DMS53 treated with DMSO at 0.1 percent for 48 hours (cell line): ENCODE measurements at regions not wholly inside any gene's neighbourhood (a gene's known extent, or its start where the extent isn't known, plus 50 kb on each side); places are given as distances from the start of the nearest gene placed in this dataset.
"Not testable (repeated sequence)": the region's sequence is repeated elsewhere in the genome, so short reads cannot be mapped to it uniquely, and the experiment has no call there.

Experiments used
- DNase-seq: peaks from one replicate; lab custom pipeline; 2025; ENCODE audit not compliant: unreplicated experiment; lab: John Stamatoyannopoulos, UW

DNA sequence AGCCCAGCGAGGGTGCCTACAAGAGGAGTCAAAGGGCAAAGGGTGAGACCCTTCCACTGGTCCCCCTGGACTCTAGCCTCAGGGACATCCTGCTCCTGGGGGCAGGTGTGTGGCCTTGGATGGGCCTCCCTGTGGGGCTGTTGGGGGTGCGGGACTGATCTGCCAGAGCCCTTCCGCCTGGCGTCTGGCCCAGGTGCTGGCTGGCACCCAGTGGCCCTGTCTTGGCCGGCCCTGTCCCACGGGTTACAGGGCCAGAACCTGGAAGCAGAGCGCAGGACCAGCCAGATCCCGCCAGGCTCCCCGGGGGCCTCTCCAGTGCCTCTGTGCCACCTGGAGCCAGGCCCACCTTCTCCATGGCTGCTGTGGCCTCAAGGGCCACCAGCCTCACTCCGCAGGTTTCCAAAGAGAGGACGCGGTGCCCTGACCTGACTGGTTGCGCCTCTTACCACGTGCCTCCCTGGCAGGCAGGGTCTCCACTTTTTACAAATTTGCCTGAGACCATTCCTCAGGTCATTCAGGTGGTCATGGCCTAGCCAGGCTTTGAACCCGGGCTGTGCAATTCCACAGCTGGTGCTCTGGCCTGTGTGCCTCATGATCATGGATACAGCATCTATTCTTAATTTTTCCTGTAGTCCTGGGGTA is 444.8 kb downstream of the SPATA31D1 start:
- DNase-seq, result not testable (repeated sequence)

DNA sequence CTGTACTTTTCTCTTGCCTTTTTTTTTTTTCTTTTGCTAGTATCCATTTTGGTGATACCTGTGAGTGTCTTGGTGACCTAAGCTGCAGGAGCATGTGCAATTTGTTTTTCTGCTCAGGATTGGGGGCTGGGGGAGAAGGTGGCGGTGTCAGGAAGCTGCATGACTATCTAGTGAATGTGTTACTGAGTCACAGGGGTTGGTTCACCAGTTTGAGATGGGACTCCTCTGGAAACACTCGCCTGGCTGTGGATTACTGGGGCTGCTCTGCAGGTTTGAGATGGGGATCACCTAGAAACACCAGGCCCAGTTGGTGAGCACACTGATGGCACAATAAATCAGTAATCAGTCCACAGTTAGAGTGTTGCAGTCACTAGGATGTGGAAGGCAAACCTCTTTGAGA is 447.9 kb downstream of the SPATA31D1 start:
- DNase-seq, result no peak

DNA sequence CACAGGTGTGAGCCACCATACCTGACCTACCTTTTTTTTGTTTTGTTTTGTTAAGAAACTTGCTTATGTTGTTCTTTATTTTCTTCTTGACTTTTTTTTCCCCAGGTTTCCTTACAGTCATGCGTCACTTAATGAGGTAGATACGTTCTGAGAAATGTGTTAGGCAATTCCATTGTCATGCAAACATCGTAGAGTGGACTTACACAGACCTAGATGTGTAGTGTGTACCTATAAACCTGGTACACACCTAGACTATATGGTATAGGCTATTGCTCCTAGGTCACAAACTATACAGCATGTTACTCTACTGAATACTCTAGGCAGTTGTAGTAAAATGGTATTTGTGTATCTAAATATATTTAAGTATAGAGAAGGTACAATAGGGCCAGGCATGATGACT is 448.6 kb downstream of the SPATA31D1 start:
- not testable (repeated sequence) for DNase-seq

DNA sequence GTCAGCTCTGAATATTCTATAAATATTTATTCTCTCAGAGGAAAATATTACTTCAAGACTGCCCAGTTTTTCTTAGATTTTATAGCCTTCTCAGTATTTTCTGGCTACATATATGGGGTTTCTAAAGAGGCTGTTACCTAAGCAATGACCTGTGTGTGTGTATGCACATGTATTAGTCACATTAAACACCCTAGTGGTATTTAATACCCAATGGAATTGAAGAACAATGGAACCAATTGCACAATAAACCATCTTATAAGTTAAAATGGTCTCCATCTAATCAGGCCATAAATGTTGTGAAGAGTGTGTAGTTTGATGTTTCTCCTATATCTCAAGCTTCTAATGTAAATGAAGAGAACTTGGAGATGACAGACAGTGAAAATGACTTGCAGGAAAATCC is 450.0 kb downstream of the SPATA31D1 start:
- no peak for DNase-seq

DNA sequence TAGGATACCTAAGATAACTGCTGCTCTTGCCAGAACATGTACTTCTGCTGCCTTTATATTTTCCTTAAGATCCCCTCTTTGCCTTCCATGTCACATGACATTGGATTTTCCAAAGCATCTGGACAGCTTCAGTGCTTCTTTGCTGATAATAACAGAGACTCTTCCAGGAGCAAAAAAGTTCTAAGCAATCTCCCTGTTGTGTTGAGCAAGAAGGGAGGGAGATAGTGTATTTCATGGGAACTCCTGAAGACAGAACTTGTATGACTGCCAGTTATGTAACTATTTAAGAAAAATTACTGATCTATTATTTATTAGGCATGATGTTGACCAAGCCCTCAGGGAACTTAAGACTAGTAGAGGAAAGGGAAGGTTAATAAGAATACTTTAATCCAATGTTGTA is 454.7 kb downstream of the SPATA31D1 start:
- DNase-seq, result no peak

DNA sequence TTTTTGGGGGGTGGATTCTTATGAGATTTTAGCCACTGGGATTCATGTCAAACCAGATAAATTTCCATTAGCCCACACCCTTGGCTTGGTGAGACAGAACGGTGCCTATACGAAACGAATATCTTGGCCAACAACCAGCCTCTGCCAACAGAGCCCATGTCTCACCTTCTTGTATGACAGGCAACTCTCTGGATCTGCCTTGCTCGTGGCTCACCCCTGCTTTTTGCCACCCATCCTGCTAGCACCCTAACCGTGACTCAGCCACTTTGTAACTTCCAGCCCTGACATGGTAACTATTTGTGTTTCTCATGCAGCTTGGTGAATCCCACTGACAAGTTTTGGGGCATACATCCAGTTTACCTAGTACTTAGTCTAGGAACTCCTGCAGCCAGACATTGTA is 457.0 kb downstream of the SPATA31D1 start:
- no peak for DNase-seq

DNA sequence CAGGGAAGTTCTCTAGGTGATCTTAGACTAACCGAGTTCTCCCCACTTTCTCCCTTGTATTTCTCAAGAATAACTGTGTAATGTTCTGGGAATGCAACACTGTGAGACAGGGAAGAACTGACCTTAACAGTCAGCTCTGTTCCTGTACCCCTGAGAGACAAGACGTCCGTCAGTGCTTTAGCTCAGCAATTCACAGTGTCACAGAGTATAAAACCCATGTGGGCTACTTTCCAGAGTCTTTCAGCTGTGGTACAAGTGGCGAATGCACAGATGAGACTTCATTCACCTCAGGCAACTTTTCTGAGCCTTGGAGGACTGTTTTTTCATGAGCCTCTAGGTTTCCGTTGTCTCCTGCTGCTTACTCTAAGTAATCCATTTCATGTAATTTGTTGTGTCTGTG is 458.8 kb downstream of the SPATA31D1 start:
- no peak for DNase-seq

DNA sequence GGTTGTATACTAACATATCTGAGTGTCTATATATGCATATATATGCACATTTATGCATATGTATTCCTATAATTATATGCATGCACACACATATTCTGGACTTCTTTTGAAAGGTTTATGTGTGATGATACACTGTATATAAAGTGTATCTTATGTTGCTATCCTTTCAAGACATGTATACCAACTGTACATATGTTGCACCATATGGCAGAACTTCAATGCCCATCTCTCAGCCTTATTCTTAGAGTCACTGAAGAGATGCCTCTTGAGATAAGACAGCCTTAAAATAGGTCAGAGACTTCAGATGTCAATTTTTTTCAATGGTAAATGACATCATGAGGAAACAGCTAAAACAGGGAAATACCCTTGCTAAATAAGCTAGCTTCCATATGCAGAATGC is 461.4 kb downstream of the SPATA31D1 start:
- no peak for DNase-seq

DNA sequence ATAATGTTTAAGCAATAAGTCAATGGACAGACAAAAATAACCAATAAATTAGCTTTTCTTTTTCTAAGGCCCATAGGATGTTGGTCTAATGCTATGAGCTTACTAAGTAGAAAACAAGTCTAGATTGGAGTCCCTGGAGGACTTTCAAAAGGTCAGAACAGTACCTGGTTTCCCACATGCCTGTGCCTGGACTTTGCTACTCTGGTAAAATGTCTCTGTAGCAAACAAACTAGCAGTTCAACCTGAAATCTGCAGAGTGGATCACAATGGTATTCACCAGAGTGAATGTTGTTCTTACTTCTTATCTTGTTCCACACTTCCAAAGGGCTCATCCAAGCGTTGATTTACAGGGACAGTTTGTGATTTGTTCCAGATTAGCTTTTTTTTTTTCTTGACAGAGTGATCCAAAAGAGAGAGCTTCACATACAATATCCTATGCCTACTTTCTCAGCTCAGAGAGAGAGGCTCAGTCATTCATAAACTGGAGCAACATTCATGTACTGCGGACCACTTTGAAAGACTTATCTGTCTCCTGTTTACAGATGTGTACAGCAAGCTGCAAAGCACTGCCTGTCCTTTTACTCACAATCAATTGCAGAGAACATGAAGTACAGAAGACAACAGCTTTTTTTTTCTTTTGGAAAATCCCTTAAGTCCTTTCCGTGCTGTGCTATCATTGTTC is 466.1 kb downstream of the SPATA31D1 start:
- DNase-seq, result no peak

DNA sequence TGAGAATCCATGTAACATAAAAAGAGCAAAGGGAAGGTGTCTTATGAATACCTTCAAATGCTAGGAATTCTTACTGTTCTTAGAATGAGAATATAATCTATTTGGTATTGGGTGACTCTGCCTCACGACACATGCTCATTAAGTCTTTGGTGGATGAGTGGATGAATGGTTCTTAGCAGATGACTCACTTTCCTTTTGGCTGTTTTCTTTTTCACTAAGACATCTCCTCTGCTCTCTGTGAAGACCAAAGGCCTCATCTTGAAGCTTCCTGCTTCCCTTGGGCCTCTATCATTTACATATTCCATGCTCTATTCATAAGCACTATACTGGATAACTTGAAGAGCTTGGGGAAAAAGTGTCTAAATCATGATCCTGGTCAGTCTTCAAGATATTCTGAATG is 468.1 kb downstream of the SPATA31D1 start:
- DNase-seq, result no peak

DNA sequence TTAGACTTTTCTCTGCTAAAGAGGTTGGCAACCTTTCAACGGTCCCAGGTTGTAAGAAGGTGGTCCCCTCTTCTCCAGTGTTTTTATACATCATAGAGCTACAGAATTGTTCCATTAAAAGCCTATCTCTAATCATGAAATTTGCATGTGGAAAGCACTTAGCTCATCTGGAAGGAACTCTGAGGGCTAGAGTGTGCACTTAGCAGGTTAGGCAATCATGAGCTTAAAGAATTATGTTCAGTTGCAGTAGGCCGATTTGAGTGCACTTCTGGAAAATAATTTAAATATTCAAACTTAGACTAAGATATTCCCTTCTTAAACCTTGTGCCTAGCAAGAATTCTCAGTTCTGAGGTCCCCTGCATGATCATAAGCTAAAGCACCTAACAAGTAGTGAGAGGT is 468.7 kb downstream of the SPATA31D1 start:
- no peak for DNase-seq

DNA sequence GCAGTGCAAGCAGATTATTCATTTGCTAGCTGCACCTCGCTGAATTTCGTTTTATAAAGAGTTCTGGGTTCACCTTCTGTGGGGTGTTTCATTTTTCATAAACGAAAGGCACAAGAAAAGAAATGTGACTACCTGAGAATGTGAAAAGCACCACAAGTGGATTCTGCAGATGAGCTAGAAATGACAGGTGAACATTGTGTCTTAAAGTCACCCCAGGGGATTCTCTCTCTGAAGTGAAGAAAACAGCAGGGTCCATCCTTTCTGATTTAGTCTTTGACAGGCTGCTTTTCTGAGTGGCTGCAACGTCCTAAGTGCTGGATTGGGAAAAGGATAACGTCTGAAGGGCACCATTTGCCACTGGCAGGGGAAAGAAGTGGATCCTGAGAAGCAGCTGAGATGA is 469.3 kb downstream of the SPATA31D1 start:
- DNase-seq, result no peak

DNA sequence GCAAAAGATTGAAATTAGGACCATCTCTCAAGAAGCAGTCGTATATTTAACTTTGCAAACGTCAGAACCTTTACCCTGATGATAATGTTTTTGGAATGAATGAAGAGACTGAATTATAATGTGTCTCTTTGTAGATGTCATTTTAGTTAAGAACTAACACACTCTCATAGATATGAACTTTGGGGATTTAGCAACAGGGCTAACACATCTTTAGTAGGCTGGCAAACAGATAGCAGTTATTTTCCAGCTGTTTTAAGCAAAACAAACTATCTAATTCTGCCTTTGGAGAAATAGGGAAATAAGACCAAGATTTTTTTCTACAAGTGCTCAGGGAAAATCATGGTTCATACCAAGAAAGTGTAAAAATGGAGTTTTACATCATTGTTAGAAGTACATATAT is 469.7 kb downstream of the SPATA31D1 start:
- DNase-seq, result no peak

DNA sequence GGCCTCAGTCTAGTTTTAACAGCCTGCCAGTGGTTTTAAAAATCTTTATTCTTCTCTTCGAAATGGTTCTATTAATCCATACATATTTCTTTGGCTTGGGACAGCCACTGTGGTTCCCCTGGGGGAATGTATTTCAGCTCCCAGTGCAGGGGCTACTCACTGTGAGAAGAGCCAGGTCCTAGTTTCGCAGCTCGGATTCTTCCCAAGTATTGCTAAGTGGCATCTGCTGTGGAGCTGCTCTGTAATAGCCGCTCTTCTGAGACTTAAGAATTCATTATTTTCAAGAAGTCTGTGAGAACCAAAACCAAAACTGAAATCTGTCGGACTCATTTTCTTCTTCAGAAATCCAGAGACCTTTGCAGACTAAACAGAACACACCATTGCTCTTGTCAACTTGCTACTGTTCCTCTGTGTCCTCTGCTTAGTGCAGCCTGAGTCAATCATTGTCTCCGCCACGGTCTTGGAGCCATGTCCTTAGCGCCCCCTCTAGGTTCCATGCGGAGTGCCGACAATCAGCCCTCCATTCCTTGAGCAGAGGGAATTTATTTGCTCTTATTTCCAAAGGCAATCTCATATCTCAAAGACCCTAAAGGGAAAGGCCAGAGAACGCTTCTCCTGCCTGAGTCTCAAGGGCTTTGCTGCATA is 478.2 kb downstream of the SPATA31D1 start:
- DNase-seq, result no peak

DNA sequence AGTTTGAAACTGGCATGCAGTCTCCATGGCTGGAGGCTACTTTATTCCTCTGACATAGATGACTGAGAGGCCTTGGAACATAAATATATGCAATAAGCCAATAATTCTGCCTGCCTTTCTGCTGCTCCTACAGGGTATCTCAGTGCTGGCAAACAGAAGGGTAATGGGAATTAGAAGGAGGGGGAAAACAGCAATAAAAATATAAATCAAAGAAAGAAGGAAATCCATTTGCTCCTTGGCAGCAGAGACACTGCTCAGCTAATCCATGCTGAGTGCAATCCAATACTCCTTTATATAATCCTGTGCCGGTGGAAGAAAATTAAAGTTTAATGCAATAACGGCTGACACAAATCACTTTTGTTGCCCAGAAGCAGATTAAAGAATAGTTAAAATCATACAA is 478.9 kb downstream of the SPATA31D1 start:
- no peak for DNase-seq

DNA sequence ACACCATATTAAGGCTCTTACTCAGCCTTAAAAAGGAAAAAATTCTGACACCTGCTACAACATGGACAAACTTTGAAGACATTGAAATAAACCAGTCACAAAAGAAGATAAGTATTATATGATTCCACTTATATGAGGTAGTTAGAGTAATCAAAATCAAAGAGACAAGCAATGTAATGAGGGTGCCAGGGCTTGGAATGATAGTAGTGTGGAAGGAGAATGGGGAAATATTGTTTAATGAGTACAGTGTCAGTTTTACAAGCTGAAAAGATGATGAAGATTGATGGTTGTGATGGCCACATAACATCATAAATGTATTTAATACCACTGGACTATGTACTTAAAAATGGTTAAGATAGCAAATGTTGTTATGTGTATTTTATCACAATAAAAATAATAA is 485.7 kb downstream of the SPATA31D1 start:
- no peak for DNase-seq

DNA sequence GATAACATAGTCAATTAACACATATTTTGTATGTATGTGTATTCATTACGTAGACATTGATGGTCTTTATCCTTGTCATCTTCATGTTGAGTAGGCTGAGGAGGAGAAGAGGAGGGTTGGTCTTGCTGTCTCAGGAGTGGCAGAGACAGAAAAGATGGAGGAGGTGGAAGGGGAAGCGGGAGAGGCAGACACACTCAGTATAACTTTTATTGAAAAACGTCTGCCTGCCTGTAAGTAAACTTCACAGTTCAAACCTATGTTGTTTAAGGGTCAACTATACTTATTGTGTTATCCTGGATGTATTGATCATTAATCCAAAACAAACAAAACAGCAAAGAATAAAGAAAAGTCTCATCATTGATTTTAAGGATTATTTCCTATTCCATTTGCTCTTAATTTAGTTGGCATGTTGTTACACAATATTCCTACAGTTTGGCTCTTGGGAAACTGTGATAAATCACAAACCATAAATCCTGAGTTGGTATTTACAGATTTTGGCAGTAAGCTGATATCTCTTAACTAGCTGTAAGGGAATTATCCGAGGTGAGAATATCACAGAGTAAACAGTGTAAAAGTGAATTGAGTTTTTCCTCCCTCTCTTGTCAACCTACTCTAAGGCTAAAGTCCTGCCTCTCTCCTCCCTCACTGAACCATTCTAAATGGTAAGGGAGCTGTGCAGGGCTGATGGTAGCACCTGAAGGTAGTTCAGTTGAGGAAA is 487.2 kb downstream of the SPATA31D1 start:
- DNase-seq, result no peak

DNA sequence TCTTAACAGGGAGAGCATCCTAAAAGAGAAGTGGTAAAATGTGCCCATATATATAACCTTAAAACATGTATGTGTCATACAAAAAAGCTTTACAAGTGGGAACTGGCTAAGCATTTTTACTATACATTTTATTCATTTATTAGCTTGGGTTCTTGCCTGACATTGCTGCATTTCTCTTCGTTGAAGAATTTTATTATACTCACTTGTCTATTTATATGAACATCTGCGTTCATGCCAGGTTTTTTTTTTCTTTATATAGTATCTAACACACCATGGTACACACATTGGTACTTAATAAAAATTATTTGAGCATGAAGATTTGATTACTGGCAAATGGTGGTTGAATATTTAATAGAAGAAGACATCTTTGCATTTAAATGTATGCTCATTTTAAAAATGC is 492.3 kb downstream of the SPATA31D1 start:
- no peak for DNase-seq

DNA sequence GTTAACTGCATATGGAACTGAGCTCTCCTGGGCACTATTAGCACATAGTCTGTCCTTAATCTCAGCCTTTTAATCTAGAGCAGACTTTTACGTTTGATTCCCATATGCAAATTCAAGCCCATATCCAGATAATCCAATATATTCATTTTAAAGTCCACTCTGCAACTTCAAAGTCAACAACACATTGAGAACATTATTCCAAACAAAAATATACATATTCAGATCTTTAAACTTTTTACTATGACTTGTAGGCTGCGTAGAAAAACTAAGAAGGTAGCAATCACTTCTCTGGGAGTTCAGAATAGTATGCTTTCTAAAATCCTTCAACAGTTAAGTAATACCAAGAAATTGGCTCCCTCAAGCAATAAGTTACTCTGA is 499.4 kb downstream of the SPATA31D1 start:
- no peak for DNase-seq

DNA sequence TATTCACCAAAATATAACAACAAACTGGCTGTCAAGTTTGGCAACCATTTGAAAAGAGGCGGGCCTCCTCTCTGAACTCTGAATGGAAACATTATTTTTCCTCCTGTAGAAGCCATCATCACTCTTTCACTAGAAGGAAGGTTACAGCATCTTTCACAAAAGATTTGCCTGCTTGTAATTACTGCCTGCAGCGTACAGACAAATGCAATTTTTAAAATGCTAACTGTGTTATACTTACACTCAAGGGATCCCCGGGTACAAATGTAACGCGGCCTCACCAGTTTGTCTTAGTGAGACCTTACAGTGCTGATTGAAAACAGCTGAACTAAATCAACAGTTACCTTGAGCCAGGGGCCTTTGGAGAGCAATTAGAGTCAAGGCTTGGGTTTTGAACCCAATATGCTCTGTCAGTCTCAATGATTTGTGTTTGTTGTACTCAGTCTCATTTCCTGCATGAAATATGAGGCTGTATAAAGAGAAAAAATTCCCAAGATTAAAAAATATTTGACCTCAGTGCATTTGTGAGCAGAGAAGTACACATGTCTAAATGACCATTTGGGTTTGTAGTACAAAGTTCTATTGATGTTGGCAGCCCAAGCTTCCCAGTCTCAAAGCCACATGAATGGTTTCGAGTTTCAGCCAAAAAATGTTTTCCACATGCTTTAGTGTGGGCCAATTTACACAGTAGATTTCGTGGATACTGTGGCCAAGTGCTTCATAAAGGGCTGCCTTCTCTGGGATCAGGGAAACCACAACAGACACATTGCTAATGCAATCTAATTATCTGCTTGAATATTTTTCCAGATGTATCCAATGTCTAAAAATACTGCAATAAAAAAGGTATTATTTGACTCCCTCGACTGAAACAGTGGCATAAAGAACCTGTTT is 500.0 kb downstream of the SPATA31D1 start:
- DNase-seq, result no peak
